Neural cell (in vitro differentiated cells): ENCODE measurements at regions not wholly inside any gene's neighbourhood (a gene's known extent, or its start where the extent isn't known, plus 50 kb on each side); places are given as distances from the start of the nearest gene placed in this dataset.

Source experiments
- H2AFZ ChIP-seq: fragments of 200-600, 300-800 bp; sonication (generic), shearing (Covaris generic); 2 replicates; pipeline ENCODE4 v1.6.0; 2014; ENCODE audit warnings: low read depth, mild to moderate bottlenecking, antibody characterized with exemption, low read length, moderate library complexity
- H3F3A ChIP-seq: fragments of 200-600 bp; shearing (Covaris generic); 2 replicates; pipeline ENCODE4 v1.6.1; 2016; ENCODE audit warnings: mild to moderate bottlenecking, moderate library complexity, mixed read lengths, antibody characterized with exemption, low read length; ENCODE audit not compliant: insufficient read depth, poor library complexity, severe bottlenecking
- H3K27ac ChIP-seq: fragments of 200-600, 300-800 bp; sonication (generic), shearing (Covaris generic); 2 replicates; pipeline ENCODE4 v1.5.1; 2014; ENCODE audit warnings: mild to moderate bottlenecking, low read length, moderate library complexity
- H3K27me3 ChIP-seq: fragments of 300-800, 200-600 bp; sonication (generic), shearing (Covaris generic); 2 replicates; pipeline ENCODE4 v1.6.0; 2014; ENCODE audit warnings: mild to moderate bottlenecking, low read depth, low read length, moderate library complexity; ENCODE audit not compliant: insufficient read depth
- H3K36me3 ChIP-seq: fragments of 300-800, 200-600 bp; sonication (generic), shearing (Covaris generic); 2 replicates; pipeline ENCODE4 v1.5.1; 2014; ENCODE audit warnings: mild to moderate bottlenecking, antibody characterized with exemption, low read length, moderate library complexity; ENCODE audit not compliant: insufficient read depth
- H3K4me2 ChIP-seq: fragments of 300-800, 200-600 bp; sonication (generic), shearing (Covaris generic); 2 replicates; pipeline ENCODE4 v1.6.0; 2014; ENCODE audit warnings: mild to moderate bottlenecking, low read length
- H3K4me3 ChIP-seq: fragments of 300-800, 200-600 bp; sonication (generic), shearing (Covaris generic); 2 replicates; pipeline ENCODE4 v1.5.1; 2014; ENCODE audit warnings: mild to moderate bottlenecking, low read length, moderate library complexity
- H3K79me2 ChIP-seq: fragments of 200-600 bp; shearing (Covaris generic); replicated peaks from 2 replicates; pipeline ENCODE4 v1.6.0; 2014; ENCODE audit warnings: mild to moderate bottlenecking, low read length, moderate library complexity; ENCODE audit not compliant: insufficient read depth
- H3K9ac ChIP-seq: fragments of 300-800, 200-600 bp; sonication (generic), shearing (Covaris generic); 2 replicates; pipeline ENCODE4 v1.6.1; 2016; ENCODE audit warnings: mild to moderate bottlenecking, low read length, mixed read lengths
- H3K9me2 ChIP-seq: fragments of 200-600 bp; shearing (Covaris generic); 2 replicates; pipeline ENCODE4 v1.6.1; 2016; ENCODE audit warnings: mild to moderate bottlenecking, low read length, mixed read lengths; ENCODE audit not compliant: insufficient read depth
- H3K9me3 ChIP-seq: fragments of 200-600, 300-800 bp; sonication (generic), shearing (Covaris generic); 2 replicates; pipeline ENCODE4 v1.6.1; 2016; ENCODE audit warnings: mild to moderate bottlenecking, mixed run types, low read length, moderate library complexity, mixed read lengths
- H4K20me1 ChIP-seq: fragments of 200-600 bp; shearing (Covaris generic); 2 replicates; pipeline ENCODE4 v1.6.1; 2016; ENCODE audit warnings: mild to moderate bottlenecking, mixed run types; ENCODE audit not compliant: insufficient read depth
- EP300 ChIP-seq: fragments of 450-650 bp; conservative IDR thresholded peaks from 2 replicates; pipeline ENCODE4 v1.6.1; 2014; ENCODE audit warnings: antibody characterized with exemption, mild to moderate bottlenecking, moderate library complexity; ENCODE audit not compliant: poor library complexity, severe bottlenecking
- EZH2 ChIP-seq: fragments of 200-600, 300-800 bp; shearing (Covaris generic), sonication (generic); IDR thresholded peaks from 2 replicates; pipeline ENCODE4 v1.6.1; 2014; ENCODE audit warnings: antibody characterized with exemption, low read length, borderline replicate concordance, mild to moderate bottlenecking; ENCODE audit not compliant: insufficient read depth, poor library complexity, severe bottlenecking
- MXI1 ChIP-seq: fragments of 450-650 bp; conservative IDR thresholded peaks from 2 replicates; pipeline ENCODE4 v1.6.1; 2014; ENCODE audit warnings: antibody characterized with exemption, mild to moderate bottlenecking; ENCODE audit not compliant: poor library complexity, severe bottlenecking
- POLR2AphosphoS5 ChIP-seq: IDR thresholded peaks from 2 replicates; pipeline ENCODE4 v1.6.1; 2012
- RAD21 ChIP-seq: fragments of 450-650 bp; conservative IDR thresholded peaks from 2 replicates; pipeline ENCODE4 v1.6.1; 2014; ENCODE audit warnings: antibody characterized with exemption, mild to moderate bottlenecking, moderate library complexity
- REST ChIP-seq: IDR thresholded peaks from 2 replicates; pipeline ENCODE4 v1.6.1; 2012; ENCODE audit warnings: borderline replicate concordance
- SMC3 ChIP-seq: fragments of 450-650 bp; conservative IDR thresholded peaks from 2 replicates; pipeline ENCODE4 v1.6.1; 2014; ENCODE audit warnings: antibody characterized with exemption, mild to moderate bottlenecking, moderate library complexity; ENCODE audit not compliant: poor library complexity
- TAF1 ChIP-seq: IDR thresholded peaks from 2 replicates; pipeline ENCODE4 v1.6.1; 2012; ENCODE audit warnings: low read depth

GRCh38 chr2:19839438-19839837 is 62.3 kb downstream of the TTC32 start:
- Histone ChIP-seq H2AFZ (no peak overlapping the region), H3F3A (no peaks in the 10 kb centered on the region), H3K9ac (no peak overlapping the region), H3K36me3 (no peaks in the 10 kb centered on the region), H4K20me1 (no peaks in the 10 kb centered on the region), H3K4me2 (no peak overlapping the region), H3K27me3 (no peaks in the 10 kb centered on the region), H3K9me2 (no peaks in the 10 kb centered on the region), H3K4me3 (no peak overlapping the region), H3K27ac (no peak overlapping the region), H3K79me2 (no peaks in the 10 kb centered on the region), H3K9me3 (no peaks in the 10 kb centered on the region)
- no peak for TF ChIP-seq EZH2
- no peak for TF ChIP-seq REST
- no peak for TF ChIP-seq TAF1
- no peak for TF ChIP-seq POLR2AphosphoS5
- TF ChIP-seq RAD21 = no peak
- no peak for TF ChIP-seq EP300
- TF ChIP-seq SMC3 = no peak

GRCh38 chr2:19838616-19839015 is 63.2 kb downstream of the TTC32 start:
- Histone ChIP-seq H3K4me2 (no peak overlapping the region), H3K9me2 (no peaks in the 10 kb centered on the region), H3K79me2 (no peaks in the 10 kb centered on the region), H3K27ac (no peak overlapping the region), H4K20me1 (no peaks in the 10 kb centered on the region), H3K9me3 (no peaks in the 10 kb centered on the region), H3K4me3 (no peak overlapping the region), H2AFZ (no peak overlapping the region), H3K27me3 (no peaks in the 10 kb centered on the region), H3F3A (no peaks in the 10 kb centered on the region), H3K9ac (no peak overlapping the region), H3K36me3 (no peaks in the 10 kb centered on the region)
- no peak for TF ChIP-seq MXI1

GRCh38 chr2:19837235-19837766 is 64.5 kb downstream of the TTC32 start:
- H3K27ac ChIP-seq = no peak overlapping the region
- H3F3A ChIP-seq = no peaks in the 10 kb centered on the region
- no peak overlapping the region for H2AFZ ChIP-seq
- no peaks in the 10 kb centered on the region for H3K27me3 ChIP-seq
- no peaks in the 10 kb centered on the region for H3K9me2 ChIP-seq
- TF ChIP-seq TAF1 = no peak
- no peak for TF ChIP-seq EP300
- TF ChIP-seq SMC3 = no peak
- no peak for TF ChIP-seq REST
- H3K36me3 ChIP-seq = no peaks in the 10 kb centered on the region
- H4K20me1 ChIP-seq = no peaks in the 10 kb centered on the region
- no peaks in the 10 kb centered on the region for H3K79me2 ChIP-seq
- H3K4me3 ChIP-seq = no peak overlapping the region
- H3K9me3 ChIP-seq = no peaks in the 10 kb centered on the region
- no peak overlapping the region for H3K4me2 ChIP-seq
- H3K9ac ChIP-seq = no peak overlapping the region
